ENCODE measurements at regions not wholly inside any gene's neighbourhood (a gene's known extent, or its start where the extent isn't known, plus 50 kb on each side); places are given as distances from the start of the nearest gene placed in this dataset.

GRCh38 chr6:21781128-21781527 is 187.6 kb downstream of the SOX4 start:
- TF ChIP-seq, protein P1, sequence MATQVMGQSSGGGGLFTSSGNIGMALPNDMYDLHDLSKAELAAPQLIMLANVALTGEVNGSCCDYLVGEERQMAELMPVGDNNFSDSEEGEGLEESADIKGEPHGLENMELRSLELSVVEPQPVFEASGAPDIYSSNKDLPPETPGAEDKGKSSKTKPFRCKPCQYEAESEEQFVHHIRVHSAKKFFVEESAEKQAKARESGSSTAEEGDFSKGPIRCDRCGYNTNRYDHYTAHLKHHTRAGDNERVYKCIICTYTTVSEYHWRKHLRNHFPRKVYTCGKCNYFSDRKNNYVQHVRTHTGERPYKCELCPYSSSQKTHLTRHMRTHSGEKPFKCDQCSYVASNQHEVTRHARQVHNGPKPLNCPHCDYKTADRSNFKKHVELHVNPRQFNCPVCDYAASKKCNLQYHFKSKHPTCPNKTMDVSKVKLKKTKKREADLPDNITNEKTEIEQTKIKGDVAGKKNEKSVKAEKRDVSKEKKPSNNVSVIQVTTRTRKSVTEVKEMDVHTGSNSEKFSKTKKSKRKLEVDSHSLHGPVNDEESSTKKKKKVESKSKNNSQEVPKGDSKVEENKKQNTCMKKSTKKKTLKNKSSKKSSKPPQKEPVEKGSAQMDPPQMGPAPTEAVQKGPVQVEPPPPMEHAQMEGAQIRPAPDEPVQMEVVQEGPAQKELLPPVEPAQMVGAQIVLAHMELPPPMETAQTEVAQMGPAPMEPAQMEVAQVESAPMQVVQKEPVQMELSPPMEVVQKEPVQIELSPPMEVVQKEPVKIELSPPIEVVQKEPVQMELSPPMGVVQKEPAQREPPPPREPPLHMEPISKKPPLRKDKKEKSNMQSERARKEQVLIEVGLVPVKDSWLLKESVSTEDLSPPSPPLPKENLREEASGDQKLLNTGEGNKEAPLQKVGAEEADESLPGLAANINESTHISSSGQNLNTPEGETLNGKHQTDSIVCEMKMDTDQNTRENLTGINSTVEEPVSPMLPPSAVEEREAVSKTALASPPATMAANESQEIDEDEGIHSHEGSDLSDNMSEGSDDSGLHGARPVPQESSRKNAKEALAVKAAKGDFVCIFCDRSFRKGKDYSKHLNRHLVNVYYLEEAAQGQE (IDR thresholded peaks at IDR 0.05; ENCODE audit: low read depth), result no peak
- TF ChIP-seq MAX (IDR thresholded peaks at IDR 0.05), result no peak
- no peak for TF ChIP-seq RAD21 (IDR thresholded peaks at IDR 0.05; ENCODE audit: low read depth)
- TF ChIP-seq EGR1 (IDR thresholded peaks at IDR 0.05), result no peak
- no peak for TF ChIP-seq TCF12 (IDR thresholded peaks at IDR 0.05; ENCODE audit: low read depth)
- TF ChIP-seq EP300 (IDR thresholded peaks at IDR 0.05; ENCODE audit: borderline replicate concordance), result no peak
- TF ChIP-seq CEBPB (IDR thresholded peaks at IDR 0.05), result no peak
